Hepatic stellate cell (primary cell): ENCODE measurements at regions not wholly inside any gene's neighbourhood (a gene's known extent, or its start where the extent isn't known, plus 50 kb on each side); places are given as distances from the start of the nearest gene placed in this dataset.

ENCODE experiments used
- DNase-seq: peaks from one replicate; pipeline ENCODE4 v3.0.0; 2011; ENCODE audit warnings: low spot score

DNA sequence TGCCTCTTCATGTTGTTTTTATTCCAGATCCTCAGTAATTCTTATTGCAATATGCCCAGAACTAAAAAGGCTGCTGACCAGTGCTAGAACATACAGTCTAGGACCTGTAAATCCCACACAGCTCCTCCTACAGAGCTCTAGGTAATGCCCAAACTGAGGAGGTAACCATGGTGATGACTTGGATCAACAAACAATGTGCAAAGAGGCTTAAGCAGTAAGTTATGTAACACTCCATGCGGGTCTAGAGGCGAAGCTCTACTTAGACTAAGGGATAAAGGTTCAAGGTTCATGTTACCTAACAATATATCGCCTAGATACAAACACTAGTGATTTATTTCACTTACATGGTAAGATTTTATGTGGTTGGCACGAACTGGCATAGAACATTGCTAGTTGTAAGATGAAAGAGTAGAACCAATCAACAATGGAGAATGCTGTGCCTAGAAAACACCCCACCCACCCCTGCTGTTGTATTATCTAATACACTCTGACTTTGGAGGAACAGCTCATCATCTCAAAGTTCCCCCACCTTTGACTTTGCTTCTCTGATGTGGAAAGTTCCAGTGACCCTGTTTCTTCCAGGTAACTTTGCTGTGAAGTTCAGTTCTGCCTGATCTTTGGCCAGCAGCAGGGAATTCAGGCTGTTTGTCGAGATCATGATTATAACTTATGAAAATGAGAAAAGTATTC, 242.4 kb downstream of the ALDH8A1 start:
- peak; percentile 40 for DNase-seq

- peak; percentile 27 for DNase-seq
These were observed 243.1 kb downstream of the ALDH8A1 start for GRCh38 chr6:134706806-134707205.

DNA sequence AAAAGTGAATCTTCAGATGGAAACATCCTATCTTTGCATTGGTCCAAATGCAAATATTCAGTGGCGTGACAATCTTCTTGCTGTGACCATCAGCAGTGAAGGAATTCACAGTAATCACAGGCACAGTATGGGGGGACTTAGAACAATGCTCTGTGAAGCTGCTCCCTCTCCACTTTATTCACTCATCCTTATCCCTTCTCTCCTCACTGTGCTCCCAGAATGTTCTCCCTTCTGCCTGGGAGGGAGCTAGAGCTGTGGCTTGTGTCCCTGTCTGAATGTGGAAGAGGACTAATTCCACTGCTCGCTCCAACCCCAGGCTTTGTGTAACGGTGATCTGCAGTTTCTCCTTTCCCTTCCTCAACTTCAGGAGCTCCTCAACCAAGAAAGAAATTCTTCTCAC, 243.7 kb downstream of the ALDH8A1 start:
- no peak for DNase-seq

DNA sequence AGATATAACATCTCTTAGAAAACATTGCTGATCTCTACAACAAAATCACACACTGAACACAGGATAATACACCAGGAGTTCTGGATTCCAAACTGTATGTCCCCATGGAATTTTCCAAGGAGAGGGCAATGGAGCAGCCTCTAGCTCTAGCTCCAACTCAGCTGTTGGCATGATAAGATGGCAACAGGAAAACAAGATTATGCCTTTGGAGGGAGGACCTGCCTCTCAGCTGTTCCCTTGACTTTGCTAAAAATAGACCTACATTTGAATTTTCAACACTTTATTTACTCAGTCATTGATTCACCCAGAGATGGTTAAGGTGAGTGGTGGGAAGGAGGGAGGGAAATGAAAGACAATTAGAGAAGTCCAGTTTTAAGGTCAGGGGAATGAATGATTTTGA, 246.7 kb downstream of the ALDH8A1 start:
- no peak for DNase-seq

GRCh38 chr6:134702279-134702678, 247.6 kb downstream of the ALDH8A1 start:
- DNase-seq, result no peak

DNA sequence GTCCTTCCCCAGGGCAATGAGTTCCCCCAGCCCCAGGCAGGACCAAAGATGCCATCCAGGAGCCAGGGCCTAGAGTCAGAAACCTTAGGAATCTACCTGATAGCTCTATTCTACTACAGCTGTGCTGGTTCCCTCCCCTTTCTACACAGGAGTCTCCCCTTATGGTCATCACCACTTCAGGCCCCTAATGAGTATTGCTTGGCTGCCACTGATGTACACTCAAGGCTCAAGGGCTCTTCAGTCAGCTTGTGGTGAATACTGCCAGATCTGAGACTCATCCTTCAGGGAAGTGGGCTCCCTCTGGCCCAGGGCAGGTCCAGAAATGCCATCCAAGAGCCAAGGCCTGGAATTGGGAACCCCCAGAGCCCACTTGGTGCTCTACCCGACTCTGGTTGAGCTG, 248.6 kb downstream of the ALDH8A1 start:
- no peak for DNase-seq

- no peak for DNase-seq
These were observed 251.7 kb downstream of the ALDH8A1 start for GRCh38 chr6:134698228-134698627.

- no peak for DNase-seq
These were observed 257.9 kb downstream of the ALDH8A1 start for GRCh38 chr6:134692008-134692407.

GRCh38 chr6:134691180-134691579, 258.7 kb downstream of the ALDH8A1 start:
- no peak for DNase-seq

DNA sequence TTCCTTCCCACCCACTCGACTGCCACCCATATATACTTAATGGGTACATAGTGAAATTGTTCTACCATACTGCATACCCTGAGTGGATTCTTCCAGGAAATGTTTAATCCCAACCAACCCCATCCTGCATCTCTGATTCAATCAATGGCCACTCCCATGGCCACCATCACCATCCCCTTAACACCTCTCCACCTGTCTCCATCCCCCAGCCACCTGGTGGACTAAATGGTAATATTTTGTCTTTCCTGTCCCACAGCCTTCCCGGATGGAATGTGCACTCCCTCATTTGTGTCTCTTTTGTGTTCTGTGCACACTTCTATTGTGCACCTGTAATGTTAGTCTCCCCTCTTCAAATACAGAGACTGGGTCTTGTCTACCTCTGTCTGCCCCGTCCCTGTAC, 259.9 kb downstream of the ALDH8A1 start:
- no peak for DNase-seq

GRCh38 chr6:134689641-134690040, 260.3 kb downstream of the ALDH8A1 start:
- no peak for DNase-seq

DNA sequence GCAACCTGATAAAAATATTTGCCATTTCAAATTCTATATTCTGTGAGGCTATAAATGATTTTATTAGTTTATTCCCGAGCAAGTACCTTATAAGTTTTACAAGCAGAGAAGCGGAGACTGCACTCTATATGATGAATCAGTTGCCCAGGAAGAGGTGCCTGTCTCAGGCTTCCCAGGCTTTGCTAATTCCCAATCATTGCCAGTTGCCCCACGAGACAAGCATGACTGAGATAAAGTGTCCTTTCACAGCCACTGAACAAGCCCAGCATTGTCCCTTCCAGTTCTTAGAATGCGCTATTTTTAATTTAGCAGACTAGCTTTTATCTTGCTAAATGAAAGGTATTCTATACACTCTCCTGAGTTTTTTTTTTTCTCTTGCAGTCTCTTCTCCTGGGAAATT, 260.7 kb downstream of the ALDH8A1 start:
- DNase-seq, result no peak

DNA sequence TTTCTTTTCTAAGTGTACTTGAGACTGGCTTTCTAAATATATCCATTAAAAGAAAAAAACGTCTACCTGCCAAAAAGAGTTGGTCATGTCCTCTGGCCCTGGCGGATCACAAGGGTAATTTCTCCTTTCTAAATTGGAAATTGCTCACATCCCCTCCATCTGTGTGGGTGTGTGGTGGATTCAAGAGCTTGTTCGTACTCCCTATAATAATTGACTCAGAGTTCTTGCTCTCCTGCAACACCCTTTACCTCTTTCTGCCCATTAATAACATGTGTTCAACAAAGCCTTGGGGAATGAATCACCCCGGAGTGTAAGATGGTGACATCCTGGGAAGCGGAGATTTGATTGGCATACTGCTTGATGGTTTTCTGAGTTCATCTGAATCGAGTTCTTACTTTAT, 263.8 kb downstream of the ALDH8A1 start:
- no peak for DNase-seq

GRCh38 chr6:134684423-134684795, 265.5 kb downstream of the ALDH8A1 start:
- DNase-seq, result no peak

GRCh38 chr6:134683783-134684422, 266.0 kb downstream of the ALDH8A1 start:
- no peak for DNase-seq

DNA sequence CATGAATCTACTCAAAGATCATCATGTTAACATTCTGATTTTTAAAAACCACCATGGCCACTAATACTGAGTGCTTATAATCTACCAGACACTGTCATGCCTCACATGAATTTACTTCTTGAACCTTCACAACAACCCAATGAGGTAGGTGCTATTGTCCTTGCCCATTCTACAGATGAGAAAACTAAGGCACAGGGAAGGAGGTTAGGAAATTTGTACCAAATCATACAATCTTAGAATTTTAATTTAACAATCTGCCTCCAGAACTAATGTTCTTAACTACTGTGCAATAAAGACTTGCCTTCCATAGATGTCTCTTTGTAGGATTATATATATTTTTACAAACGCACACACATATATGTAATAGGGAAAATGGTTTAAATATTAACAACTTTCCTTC, 269.5 kb downstream of the ALDH8A1 start:
- no peak for DNase-seq

- DNase-seq, result no peak
These were observed 269.9 kb downstream of the ALDH8A1 start for GRCh38 chr6:134680021-134680420.

DNA sequence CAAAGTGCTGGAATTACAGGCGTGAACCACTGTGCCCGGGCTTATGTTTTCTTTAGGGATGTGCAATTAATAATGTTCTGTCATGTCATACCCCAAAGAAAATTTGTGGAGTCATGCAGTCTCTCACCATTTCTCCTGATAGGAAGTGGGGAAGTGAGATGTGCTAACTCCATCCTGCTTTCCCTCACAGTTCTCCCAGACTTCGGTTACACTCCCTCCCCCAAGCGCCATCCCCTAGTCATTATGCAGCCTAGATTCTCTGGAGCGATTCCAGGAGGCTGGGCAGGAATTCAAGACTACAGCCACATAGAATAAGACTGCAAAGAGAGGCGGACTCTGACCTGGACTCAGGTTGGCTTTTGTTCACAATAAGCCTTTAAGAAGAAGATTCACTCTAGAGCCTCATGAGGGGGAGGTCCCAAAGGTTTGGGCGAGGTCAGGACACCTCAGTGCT, 271.4 kb downstream of the ALDH8A1 start:
- DNase-seq, result no peak

DNA sequence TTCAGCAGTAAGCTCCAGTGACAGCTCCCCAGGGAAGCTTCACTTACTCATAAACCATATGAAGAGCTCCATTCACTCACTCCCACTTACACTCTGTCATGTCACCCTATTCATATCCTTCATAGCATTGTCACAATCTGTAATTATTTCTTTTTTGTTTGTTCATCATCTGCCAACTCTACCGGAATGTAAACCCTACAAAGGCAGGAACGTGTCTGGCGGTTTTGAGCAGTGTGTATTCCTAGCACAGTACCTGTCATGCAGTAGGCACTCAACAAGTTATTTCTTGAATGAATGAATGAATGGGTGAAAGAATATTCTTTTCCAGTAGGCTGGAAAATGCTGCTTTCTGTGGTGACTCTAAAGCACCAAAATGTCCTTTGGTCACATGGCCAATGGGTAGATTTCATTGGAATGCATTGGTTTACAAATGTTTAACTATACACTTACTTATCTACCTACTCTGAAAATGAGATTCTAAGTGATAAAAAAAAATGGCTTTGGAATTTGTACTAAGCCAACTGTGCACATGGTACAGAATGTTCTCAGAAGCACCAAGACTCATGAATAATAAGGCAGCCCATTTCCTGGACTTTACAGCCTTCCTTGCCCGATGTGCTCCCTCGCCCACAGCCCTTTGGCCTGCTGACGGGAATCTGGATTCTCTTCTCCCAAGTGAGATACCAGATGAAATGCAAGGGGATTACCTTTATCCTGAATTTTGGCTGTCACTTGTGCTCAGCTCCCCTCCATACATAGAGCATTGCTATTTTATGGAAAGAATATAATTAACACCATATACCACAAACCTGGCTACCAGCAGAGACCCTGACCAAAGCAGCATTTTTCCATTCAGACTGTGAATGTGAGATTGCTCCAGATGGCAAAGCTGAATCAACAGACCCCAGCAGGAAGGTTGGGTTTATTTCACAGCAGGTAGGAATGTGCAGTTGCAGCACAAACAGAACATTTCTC, 273.3 kb downstream of the ALDH8A1 start:
- DNase-seq, result no peak

GRCh38 chr6:134675110-134676054, 274.5 kb downstream of the ALDH8A1 start:
- no peak for DNase-seq

DNA sequence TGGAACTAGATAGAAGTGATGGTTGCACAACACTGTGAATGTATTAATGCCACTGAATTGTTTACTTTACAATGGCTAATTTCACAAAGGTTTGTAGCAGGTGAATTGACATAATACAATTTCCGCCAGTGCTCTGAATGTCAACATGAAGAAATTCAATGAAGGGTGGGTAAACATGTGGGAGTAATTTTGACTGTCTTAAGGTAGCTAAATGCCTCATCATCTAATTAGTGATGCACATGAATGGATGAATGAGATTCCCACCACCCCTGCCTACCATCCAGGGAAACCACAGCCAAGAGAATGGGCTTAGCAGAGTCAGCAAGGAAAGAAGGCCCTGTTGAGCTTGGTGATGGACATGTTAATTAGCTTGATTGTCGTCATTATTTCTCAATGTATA, 275.3 kb downstream of the ALDH8A1 start:
- no peak for DNase-seq

GRCh38 chr6:134669485-134669884, 280.4 kb downstream of the ALDH8A1 start:
- no peak for DNase-seq
